OCI-LY1 (cell line): ENCODE measurements at regions not wholly inside any gene's neighbourhood (a gene's known extent, or its start where the extent isn't known, plus 50 kb on each side); places are given as distances from the start of the nearest gene placed in this dataset.

Source experiments
- H2AFZ ChIP-seq: fragments of 200-600 bp; sonication (generic), shearing (Covaris generic); 2 replicates; pipeline ENCODE4 v1.6.0; 2014; ENCODE audit warnings: antibody characterized with exemption, mild to moderate bottlenecking, low read length
- H3F3A ChIP-seq: fragments of 200-600 bp; sonication (generic), shearing (Covaris generic); 2 replicates; pipeline ENCODE4 v1.6.0; 2014; ENCODE audit warnings: mild to moderate bottlenecking, antibody characterized with exemption, low read length, moderate library complexity; ENCODE audit not compliant: insufficient read depth
- H3K27ac ChIP-seq: fragments of 200-600 bp; sonication (generic); 2 replicates; pipeline ENCODE4 v1.5.1; 2014; ENCODE audit warnings: low read length, mixed run types, mild to moderate bottlenecking, low read depth; ENCODE audit not compliant: poor library complexity, severe bottlenecking
- H3K27me3 ChIP-seq: fragments of 200-600 bp; sonication (generic); 2 replicates; pipeline ENCODE4 v1.6.0; 2014; ENCODE audit warnings: antibody characterized with exemption, mild to moderate bottlenecking, low read length, moderate library complexity; ENCODE audit not compliant: insufficient read depth
- H3K36me3 ChIP-seq: fragments of 200-600 bp; sonication (generic); 2 replicates; pipeline ENCODE4 v1.6.1; 2014; ENCODE audit warnings: mild to moderate bottlenecking, antibody characterized with exemption, low read length, moderate library complexity, mixed read lengths; ENCODE audit not compliant: insufficient read depth
- H3K4me1 ChIP-seq: fragments of 200-600 bp; sonication (generic); 2 replicates; pipeline ENCODE4 v1.5.1; 2014; ENCODE audit warnings: mild to moderate bottlenecking, low read length, moderate library complexity; ENCODE audit not compliant: insufficient read depth, severe bottlenecking
- H3K4me2 ChIP-seq: fragments of 200-600 bp; sonication (generic), shearing (Covaris generic); 2 replicates; pipeline ENCODE4 v1.6.1; 2014; ENCODE audit warnings: low read length
- H3K4me3 ChIP-seq: fragments of 200-600 bp; sonication (generic); 2 replicates; pipeline ENCODE4 v1.5.1; 2014; ENCODE audit warnings: low read length, low read depth, mild to moderate bottlenecking, mixed read lengths; ENCODE audit not compliant: poor library complexity, severe bottlenecking
- H3K79me2 ChIP-seq: fragments of 200-600 bp; shearing (Covaris generic); 2 replicates; pipeline ENCODE4 v1.6.1; 2016; ENCODE audit warnings: mixed run types, low read length, mixed read lengths; ENCODE audit not compliant: insufficient read depth
- H3K9ac ChIP-seq: fragments of 200-600 bp; sonication (generic), shearing (Covaris generic); 2 replicates; pipeline ENCODE4 v1.6.1; 2014; ENCODE audit warnings: mild to moderate bottlenecking, low read length, mixed read lengths
- H3K9me2 ChIP-seq: fragments of 200-600 bp; sonication (generic), shearing (Covaris generic); 2 replicates; pipeline ENCODE4 v1.6.1; 2014; ENCODE audit warnings: low read depth, mild to moderate bottlenecking, low read length, mixed read lengths
- H3K9me3 ChIP-seq: fragments of 200-600 bp; shearing (Covaris generic); 2 replicates; pipeline ENCODE4 v1.6.1; 2014; ENCODE audit warnings: low read length, mixed read lengths
- H4K20me1 ChIP-seq: fragments of 200-600 bp; sonication (generic), shearing (Covaris generic); 2 replicates; pipeline ENCODE4 v1.6.0; 2016; ENCODE audit warnings: mild to moderate bottlenecking, low read length; ENCODE audit not compliant: insufficient read depth
- EZH2 ChIP-seq: fragments of 200-600 bp; sonication (generic), shearing (Covaris generic); IDR thresholded peaks from 2 replicates; pipeline ENCODE4 v1.8.0; 2017; ENCODE audit warnings: borderline replicate concordance, mixed run types, mild to moderate bottlenecking, antibody characterized with exemption, low read length, moderate library complexity, mixed read lengths
- TF ChIP-seq, protein P1 (sequence below): fragments of 200-600 bp; sonication (generic), shearing (Covaris generic); IDR thresholded peaks from 2 replicates; pipeline ENCODE4 v1.5.1; 2017; ENCODE audit warnings: mild to moderate bottlenecking, antibody characterized with exemption, low read length, moderate library complexity, mixed read lengths

DNA sequence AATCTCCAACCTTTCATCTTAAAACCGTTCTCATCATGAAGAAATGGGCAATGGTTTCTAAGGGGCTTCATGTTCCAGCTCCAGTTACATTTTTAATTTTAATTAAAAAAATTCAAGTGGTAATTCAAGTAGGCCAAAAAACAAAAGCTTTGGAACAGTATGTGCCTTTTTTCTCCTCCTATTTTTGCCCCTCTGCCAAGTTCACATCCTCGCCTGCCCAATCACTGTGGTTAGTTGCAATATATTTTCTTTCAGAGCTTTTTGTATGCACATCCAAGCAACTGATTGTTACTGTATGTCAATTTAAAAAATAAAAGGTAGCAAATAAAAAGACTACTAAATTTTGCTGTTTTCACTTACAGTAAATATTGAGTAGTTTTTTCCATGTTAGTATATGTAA, 99.8 kb upstream of the B3GAT2 start:
- H3K27ac ChIP-seq, result no peak overlapping the region
- TF ChIP-seq EZH2, result no peak
- TF ChIP-seq, protein P1, sequence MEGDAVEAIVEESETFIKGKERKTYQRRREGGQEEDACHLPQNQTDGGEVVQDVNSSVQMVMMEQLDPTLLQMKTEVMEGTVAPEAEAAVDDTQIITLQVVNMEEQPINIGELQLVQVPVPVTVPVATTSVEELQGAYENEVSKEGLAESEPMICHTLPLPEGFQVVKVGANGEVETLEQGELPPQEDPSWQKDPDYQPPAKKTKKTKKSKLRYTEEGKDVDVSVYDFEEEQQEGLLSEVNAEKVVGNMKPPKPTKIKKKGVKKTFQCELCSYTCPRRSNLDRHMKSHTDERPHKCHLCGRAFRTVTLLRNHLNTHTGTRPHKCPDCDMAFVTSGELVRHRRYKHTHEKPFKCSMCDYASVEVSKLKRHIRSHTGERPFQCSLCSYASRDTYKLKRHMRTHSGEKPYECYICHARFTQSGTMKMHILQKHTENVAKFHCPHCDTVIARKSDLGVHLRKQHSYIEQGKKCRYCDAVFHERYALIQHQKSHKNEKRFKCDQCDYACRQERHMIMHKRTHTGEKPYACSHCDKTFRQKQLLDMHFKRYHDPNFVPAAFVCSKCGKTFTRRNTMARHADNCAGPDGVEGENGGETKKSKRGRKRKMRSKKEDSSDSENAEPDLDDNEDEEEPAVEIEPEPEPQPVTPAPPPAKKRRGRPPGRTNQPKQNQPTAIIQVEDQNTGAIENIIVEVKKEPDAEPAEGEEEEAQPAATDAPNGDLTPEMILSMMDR, result no peak

GRCh38 chr6:71066153-71066552, 109.3 kb upstream of the B3GAT2 start:
- Histone ChIP-seq H3K79me2 (no peaks in the 10 kb centered on the region), H3K27me3 (no peaks in the 10 kb centered on the region), H3K36me3 (no peaks in the 10 kb centered on the region), H3K9ac (no peak overlapping the region), H3K4me1 (no peaks in the 10 kb centered on the region), H4K20me1 (no peaks in the 10 kb centered on the region), H3K4me3 (no peak overlapping the region), H3K9me3 (no peaks in the 10 kb centered on the region), H2AFZ (no peak overlapping the region), H3K4me2 (no peak overlapping the region), H3K27ac (no peak overlapping the region), H3F3A (no peaks in the 10 kb centered on the region), H3K9me2 (no peaks in the 10 kb centered on the region)
- TF ChIP-seq, protein P1, result no peak
- no peak for TF ChIP-seq EZH2

More for the DNA sequence above, 99.8 kb upstream of the B3GAT2 start:
- no peaks in the 10 kb centered on the region for H3K27me3 ChIP-seq
- H3K4me3 ChIP-seq, result no peak overlapping the region
- no peaks in the 10 kb centered on the region for H3K36me3 ChIP-seq
- H3K4me1 ChIP-seq, result no peaks in the 10 kb centered on the region
- H3F3A ChIP-seq, result no peaks in the 10 kb centered on the region
- no peaks in the 10 kb centered on the region for H3K9me2 ChIP-seq
- no peaks in the 10 kb centered on the region for H3K79me2 ChIP-seq
- H2AFZ ChIP-seq, result no peak overlapping the region
- no peak overlapping the region for H3K9ac ChIP-seq
- no peak overlapping the region for H3K4me2 ChIP-seq
- H3K9me3 ChIP-seq, result no peaks in the 10 kb centered on the region
- H4K20me1 ChIP-seq, result no peaks in the 10 kb centered on the region

DNA sequence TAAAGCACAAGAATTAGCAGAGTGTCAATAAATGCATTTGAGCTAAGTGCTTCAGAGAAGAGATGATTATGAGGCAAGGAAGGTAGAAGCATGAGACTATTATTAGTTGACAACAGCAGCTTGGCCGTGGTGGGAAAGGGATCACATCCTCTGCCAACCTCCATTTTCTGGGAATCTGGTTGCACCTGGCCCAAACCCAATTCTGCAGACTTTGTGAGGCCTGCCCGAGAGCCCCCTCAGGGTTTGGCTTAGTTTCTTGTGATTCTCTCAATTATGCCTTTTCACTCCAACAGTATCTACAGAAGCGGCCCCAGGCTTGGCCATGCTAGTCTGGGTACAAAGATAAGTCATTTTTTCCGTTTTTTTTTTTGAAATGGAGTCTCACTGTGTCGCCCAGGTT, 111.0 kb upstream of the B3GAT2 start:
- no peak overlapping the region for H3K4me3 ChIP-seq
- H2AFZ ChIP-seq, result no peak overlapping the region
- H4K20me1 ChIP-seq, result no peaks in the 10 kb centered on the region
- no peaks in the 10 kb centered on the region for H3F3A ChIP-seq
- no peaks in the 10 kb centered on the region for H3K36me3 ChIP-seq
- no peak overlapping the region for H3K4me2 ChIP-seq
- no peak overlapping the region for H3K9ac ChIP-seq
- H3K9me3 ChIP-seq, result no peaks in the 10 kb centered on the region
- H3K4me1 ChIP-seq, result no peaks in the 10 kb centered on the region
- no peak for TF ChIP-seq EZH2
- TF ChIP-seq, protein P1, result no peak
- H3K79me2 ChIP-seq, result no peaks in the 10 kb centered on the region
- no peaks in the 10 kb centered on the region for H3K27me3 ChIP-seq
- no peaks in the 10 kb centered on the region for H3K9me2 ChIP-seq
- H3K27ac ChIP-seq, result no peak overlapping the region
